ENCODE measurements at regions not wholly inside any gene's neighbourhood (a gene's known extent, or its start where the extent isn't known, plus 50 kb on each side); places are given as distances from the start of the nearest gene placed in this dataset.
"Not testable (repeated sequence)": the region's sequence is repeated elsewhere in the genome, so short reads cannot be mapped to it uniquely, and the experiment has no call there.

DNA sequence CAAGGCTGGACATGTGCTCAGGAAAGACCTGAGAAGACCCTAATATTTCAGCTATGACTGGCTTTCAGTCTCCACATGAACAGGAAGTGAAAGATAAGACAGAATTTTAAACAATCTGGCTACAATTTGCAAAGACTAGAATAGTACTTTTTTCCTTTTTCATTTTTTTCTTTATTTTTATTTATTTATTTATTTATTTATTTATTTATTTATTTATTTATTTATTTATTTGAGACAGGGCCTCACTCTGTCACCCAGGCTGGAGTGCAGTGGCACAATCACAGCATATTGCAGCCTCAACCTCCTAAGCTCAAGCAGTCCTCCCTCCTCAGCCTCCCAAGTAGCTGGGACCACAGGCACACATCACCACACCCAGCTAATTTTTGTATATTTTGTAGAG, 61.1 kb upstream of the PHF6 start:
- not testable (repeated sequence) for H3K9me3 ChIP-seq (ENCODE audit: control insufficient read depth in 2 of 2, insufficient read depth in 1 of 2, low read depth in 1 of 2, low read length in 1 of 2); H3K27me3 ChIP-seq (ENCODE audit: control insufficient read depth in 3 of 3, insufficient read depth in 3 of 3, low read length in 3 of 3); H3K36me3 ChIP-seq (ENCODE audit: control insufficient read depth in 3 of 3, insufficient read depth in 2 of 3, low read depth in 1 of 3, low read length in 3 of 3); H3K4me3 ChIP-seq (ENCODE audit: low read depth in 1 of 3, low read length in 3 of 3); H3K4me1 ChIP-seq (ENCODE audit: control insufficient read depth in 3 of 3, insufficient read depth in 2 of 3, low read depth in 1 of 3, low read length in 2 of 3); H3K27ac ChIP-seq (ENCODE audit: low read depth in 1 of 3, low read length in 2 of 3); FAIRE-seq; DNase-seq

GRCh38 chrX:134313418-134313817, 59.7 kb upstream of the PHF6 start:
- no peak overlapping the region for H3K4me3 ChIP-seq (ENCODE audit: low read depth in 1 of 3, low read length in 3 of 3)
- H3K4me1 ChIP-seq (ENCODE audit: control insufficient read depth in 3 of 3, insufficient read depth in 2 of 3, low read depth in 1 of 3, low read length in 2 of 3): no peaks in the 10 kb centered on the region
- no peak for DNase-seq
- no peaks in the 10 kb centered on the region for H3K27me3 ChIP-seq (ENCODE audit: control insufficient read depth in 3 of 3, insufficient read depth in 3 of 3, low read length in 3 of 3)
- H3K27ac ChIP-seq (ENCODE audit: low read depth in 1 of 3, low read length in 2 of 3): no peak overlapping the region
- WGBS, 3 donors: 75 to 82% (median 81%) methylated on average over 1 of the region's 1 CpG
- no peaks in the 10 kb centered on the region for H3K36me3 ChIP-seq (ENCODE audit: control insufficient read depth in 3 of 3, insufficient read depth in 2 of 3, low read depth in 1 of 3, low read length in 3 of 3)
- FAIRE-seq: no peak
- peaks cover 0 to 6% of the 10 kb centered on the region in 2 donors for H3K9me3 ChIP-seq (ENCODE audit: control insufficient read depth in 2 of 2, insufficient read depth in 1 of 2, low read depth in 1 of 2, low read length in 1 of 2)

- no peak overlapping the region for H3K27ac ChIP-seq (ENCODE audit: low read depth in 1 of 3, low read length in 2 of 3)
- no peaks in the 10 kb centered on the region for H3K4me1 ChIP-seq (ENCODE audit: control insufficient read depth in 3 of 3, insufficient read depth in 2 of 3, low read depth in 1 of 3, low read length in 2 of 3)
- H3K4me3 ChIP-seq (ENCODE audit: low read depth in 1 of 3, low read length in 3 of 3): no peak overlapping the region
- peak in 1 of 2 donors; percentile 37 for DNase-seq
- 56 to 73% (median 62%) methylated on average over 3 of the region's 3 CpGs for WGBS, 3 donors
- no peaks in the 10 kb centered on the region for H3K27me3 ChIP-seq (ENCODE audit: control insufficient read depth in 3 of 3, insufficient read depth in 3 of 3, low read length in 3 of 3)
- H3K36me3 ChIP-seq (ENCODE audit: control insufficient read depth in 3 of 3, insufficient read depth in 2 of 3, low read depth in 1 of 3, low read length in 3 of 3): no peaks in the 10 kb centered on the region
- no peak for FAIRE-seq
- peaks cover 0 to 6% of the 10 kb centered on the region in 2 donors for H3K9me3 ChIP-seq (ENCODE audit: control insufficient read depth in 2 of 2, insufficient read depth in 1 of 2, low read depth in 1 of 2, low read length in 1 of 2)
These were observed 57.2 kb upstream of the PHF6 start for GRCh38 chrX:134315866-134316265.
